B cell (primary cell): ENCODE measurements at regions not wholly inside any gene's neighbourhood (a gene's known extent, or its start where the extent isn't known, plus 50 kb on each side); places are given as distances from the start of the nearest gene placed in this dataset.

Experiments
- EZH2 ChIP-seq: IDR thresholded peaks from 2 replicates; pipeline ENCODE4 v1.6.1; 2012; ENCODE audit warnings: borderline replicate concordance, low read depth, mild to moderate bottlenecking, moderate library complexity, low read length; ENCODE audit not compliant: insufficient read depth, poor library complexity, severe bottlenecking
- TF ChIP-seq, protein P1 (sequence below): fragments of 200-600 bp; IDR thresholded peaks from one replicate; pipeline ENCODE4 v1.8.0; 2022; ENCODE audit warnings: antibody characterized with exemption, mild to moderate bottlenecking

DNA sequence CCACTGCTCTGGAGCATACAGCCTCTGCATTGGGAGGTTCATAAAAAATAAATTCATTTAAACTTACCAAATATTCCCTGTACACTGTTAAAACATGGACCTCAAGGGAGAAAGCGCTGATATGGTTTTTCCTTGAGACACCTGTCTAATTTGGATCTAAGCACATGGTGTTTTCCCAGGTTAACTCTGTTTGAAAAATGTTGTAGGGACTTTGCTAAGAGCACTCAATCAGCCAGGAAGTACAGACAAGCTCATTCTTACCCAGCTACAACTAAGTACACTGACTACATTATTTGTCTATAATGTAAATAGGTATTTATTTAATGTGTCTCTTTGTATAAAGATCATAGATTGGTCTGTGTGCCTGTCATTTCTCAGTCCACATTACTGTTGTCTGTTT, 61.8 kb upstream of the BCAR3 start:
- TF ChIP-seq, protein P1, sequence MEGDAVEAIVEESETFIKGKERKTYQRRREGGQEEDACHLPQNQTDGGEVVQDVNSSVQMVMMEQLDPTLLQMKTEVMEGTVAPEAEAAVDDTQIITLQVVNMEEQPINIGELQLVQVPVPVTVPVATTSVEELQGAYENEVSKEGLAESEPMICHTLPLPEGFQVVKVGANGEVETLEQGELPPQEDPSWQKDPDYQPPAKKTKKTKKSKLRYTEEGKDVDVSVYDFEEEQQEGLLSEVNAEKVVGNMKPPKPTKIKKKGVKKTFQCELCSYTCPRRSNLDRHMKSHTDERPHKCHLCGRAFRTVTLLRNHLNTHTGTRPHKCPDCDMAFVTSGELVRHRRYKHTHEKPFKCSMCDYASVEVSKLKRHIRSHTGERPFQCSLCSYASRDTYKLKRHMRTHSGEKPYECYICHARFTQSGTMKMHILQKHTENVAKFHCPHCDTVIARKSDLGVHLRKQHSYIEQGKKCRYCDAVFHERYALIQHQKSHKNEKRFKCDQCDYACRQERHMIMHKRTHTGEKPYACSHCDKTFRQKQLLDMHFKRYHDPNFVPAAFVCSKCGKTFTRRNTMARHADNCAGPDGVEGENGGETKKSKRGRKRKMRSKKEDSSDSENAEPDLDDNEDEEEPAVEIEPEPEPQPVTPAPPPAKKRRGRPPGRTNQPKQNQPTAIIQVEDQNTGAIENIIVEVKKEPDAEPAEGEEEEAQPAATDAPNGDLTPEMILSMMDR = no peak
- no peak for TF ChIP-seq EZH2
